ENCODE measurements at regions not wholly inside any gene's neighbourhood (a gene's known extent, or its start where the extent isn't known, plus 50 kb on each side); places are given as distances from the start of the nearest gene placed in this dataset.
"Not testable (repeated sequence)": the region's sequence is repeated elsewhere in the genome, so short reads cannot be mapped to it uniquely, and the experiment has no call there.

- not testable (repeated sequence) for TF ChIP-seq POLR2A (IDR thresholded peaks at IDR 0.05; ENCODE audit: low read length); GATA1 (IDR thresholded peaks at IDR 0.05; ENCODE audit: low read depth, low read length)
Measured at GRCh38 chr21:28381000-28381745, 611.5 kb downstream of the LTN1 start.
